ENCODE measurements at regions not wholly inside any gene's neighbourhood (a gene's known extent, or its start where the extent isn't known, plus 50 kb on each side); places are given as distances from the start of the nearest gene placed in this dataset.

- H4K20me1 ChIP-seq (replicated peaks in 1 of 2; ENCODE audit: control insufficient read depth in 1 of 2, insufficient read depth in 2 of 2, low read length in 2 of 2): no peaks in the 10 kb centered on the region
- CTCF ChIA-PET (ENCODE audit: partially characterized antibody): interaction anchor here (1.4 kb wide), 1 partner anchor 24 kb away, joined by 4 read pairs; no protein-coding TSS in a partner anchor
- H3K79me2 ChIP-seq (ENCODE audit: control insufficient read depth in 1 of 2, insufficient read depth in 2 of 2, low read length in 2 of 2): peaks cover 0 to 3% of the 10 kb centered on the region in 2 experiments; a peak in 1 of 4 replicates
- no peak overlapping the region for H2AK5ac ChIP-seq (ENCODE audit: low read depth, low read length)
- POLR2A ChIA-PET (ENCODE audit: partially characterized antibody): interaction anchor here (0.9 to 1.4 kb wide), 4 partner anchors 9 to 112 kb away, joined by 3 to 5 read pairs (median 3); no protein-coding TSS in a partner anchor
- H2BK12ac ChIP-seq (ENCODE audit: low read depth, low read length): no peak overlapping the region
- no peaks in the 10 kb centered on the region for H3K23me2 ChIP-seq (ENCODE audit: low read depth, low read length)
- H2AFZ ChIP-seq (ENCODE audit: low read length): no peak overlapping the region
- H3K36me3 ChIP-seq (ENCODE audit: control insufficient read depth in 2 of 4, insufficient read depth in 4 of 4, low read length in 3 of 4): peaks cover 0 to 8% (median 3%) of the 10 kb centered on the region in 4 experiments; a peak in 3 of 8 replicates
- H4K91ac ChIP-seq (replicated peaks; ENCODE audit: insufficient read length, low read length): no peak overlapping the region
- no peak overlapping the region for H3K4ac ChIP-seq (replicated peaks; ENCODE audit: insufficient read length, low read depth, low read length)
- no peak overlapping the region for H3K18ac ChIP-seq (ENCODE audit: extremely low read depth, low read length)
- no peak overlapping the region for H4K5ac ChIP-seq (ENCODE audit: insufficient read length, low read depth, low read length)
- H3K14ac ChIP-seq (ENCODE audit: insufficient read length): no peak overlapping the region
- H3K9me3 ChIP-seq (ENCODE audit: insufficient read depth in 2 of 2, low read depth in 1 of 2, low read length in 1 of 2): no peaks in the 10 kb centered on the region
- no peaks in the 10 kb centered on the region for H3K27me3 ChIP-seq (replicated peaks in 1 of 4; ENCODE audit: control insufficient read depth in 3 of 4, extremely low read depth in 1 of 4, insufficient read depth in 3 of 4, low read length in 3 of 4)
- H2BK5ac ChIP-seq (ENCODE audit: low read depth, low read length): no peak overlapping the region
- no peak overlapping the region for H3K4me2 ChIP-seq (ENCODE audit: insufficient read depth in 1 of 2, low read depth in 2 of 2, low read length in 2 of 2)
- no peak overlapping the region for H3K4me3 ChIP-seq (ENCODE audit: extremely low read depth in 1 of 4, insufficient read depth in 2 of 4, low read depth in 3 of 4, low read length in 4 of 4)
- no peak overlapping the region for H2BK20ac ChIP-seq (ENCODE audit: low read length)
- no peak overlapping the region for H3K27ac ChIP-seq (ENCODE audit: low read depth, low read length)
- no peak overlapping the region for H3K23ac ChIP-seq (ENCODE audit: insufficient read length)
- no peaks in the 10 kb centered on the region for H3K4me1 ChIP-seq (replicated peaks in 1 of 4; ENCODE audit: control insufficient read depth in 3 of 4, insufficient read depth in 4 of 4, low read length in 3 of 4)
- H2BK15ac ChIP-seq (ENCODE audit: low read length): no peak overlapping the region
- no peak for FAIRE-seq
- TF ChIP-seq ATF3 (IDR thresholded peaks at IDR 0.05; ENCODE audit: insufficient read depth, low read depth, low read length): no peak
- TF ChIP-seq SUZ12 (IDR thresholded peaks at IDR 0.05; ENCODE audit: low read length): no peak
- no peak for TF ChIP-seq SP4 (IDR thresholded peaks at IDR 0.05; ENCODE audit: low read length)
- no peak for TF ChIP-seq POU5F1 (IDR thresholded peaks at IDR 0.05; ENCODE audit: low read depth, low read length)
- no peak for TF ChIP-seq CEBPB (IDR thresholded peaks at IDR 0.05; ENCODE audit: low read depth, low read length)
- TF ChIP-seq POLR2AphosphoS5 (IDR thresholded peaks at IDR 0.05; ENCODE audit: low read depth, low read length): no peak
- no peak for TF ChIP-seq TAF7 (optimal IDR thresholded peaks at IDR 0.05; ENCODE audit: borderline replicate concordance, low read depth, low read length)
- TF ChIP-seq GTF2F1 (IDR thresholded peaks at IDR 0.05; ENCODE audit: borderline replicate concordance, low read depth, low read length): no peak
- TF ChIP-seq NANOG (IDR thresholded peaks at IDR 0.05; ENCODE audit: insufficient read depth, low read depth, low read length, poor library complexity, severe bottlenecking): no peak
- no peak for TF ChIP-seq SIN3A (conservative IDR thresholded peaks at IDR 0.05 in 1 of 2, IDR thresholded peaks at IDR 0.05 in 1 of 2; ENCODE audit: low read depth in 1 of 2, low read length in 2 of 2)
- TF ChIP-seq BRCA1 (IDR thresholded peaks at IDR 0.05; ENCODE audit: low read depth, low read length): no peak
- no peak for TF ChIP-seq BCL11A (IDR thresholded peaks at IDR 0.05; ENCODE audit: low read depth in 2 of 2, low read length in 2 of 2)
- no peak overlapping the region for H2BK120ac ChIP-seq (replicated peaks; ENCODE audit: low read depth, low read length)
- H3K56ac ChIP-seq (replicated peaks; ENCODE audit: insufficient read length, low read depth, low read length): no peak overlapping the region
- no peak overlapping the region for H4K8ac ChIP-seq (ENCODE audit: extremely low read depth, insufficient read depth, low read length)
- H3K9ac ChIP-seq (replicated peaks in 1 of 4; ENCODE audit: extremely low read depth in 1 of 4, low read depth in 3 of 4, low read length in 3 of 4): no peak overlapping the region
- DNase-seq (ENCODE audit: low read depth in 1 of 2, low spot score in 2 of 2): no peak
- H3K79me1 ChIP-seq (ENCODE audit: low read depth, low read length): no peaks in the 10 kb centered on the region; the same call in 1 of the 2 replicates
Observed at GRCh38 chr7:20007510-20007909, 209.7 kb downstream of the MACC1 start.

Measured in H1 (cell line).